Activated naive CD8-positive, alpha-beta T cell treated with anti-CD3 and anti-CD28 coated beads for 36 hours (primary cell): ENCODE measurements at regions not wholly inside any gene's neighbourhood (a gene's known extent, or its start where the extent isn't known, plus 50 kb on each side); places are given as distances from the start of the nearest gene placed in this dataset.

ENCODE experiments used
- DNase-seq: peaks from one replicate; pipeline ENCODE4 v3.0.0; 2021
- H3K27ac Mint-ChIP-seq: one replicate; pipeline ENCODE4 v1.8.0; 2022; ENCODE audit warnings: mild to moderate bottlenecking, moderate library complexity, mixed read lengths
- H3K27me3 Mint-ChIP-seq: one replicate; pipeline ENCODE4 v1.8.0; 2022; ENCODE audit warnings: mild to moderate bottlenecking, mixed read lengths
- H3K36me3 Mint-ChIP-seq: one replicate; pipeline ENCODE4 v1.8.0; 2021; ENCODE audit warnings: mild to moderate bottlenecking, mixed read lengths
- H3K4me1 Mint-ChIP-seq: one replicate; pipeline ENCODE4 v1.8.0; 2021; ENCODE audit warnings: mixed read lengths
- H3K4me3 Mint-ChIP-seq: one replicate; pipeline ENCODE4 v1.8.0; 2022; ENCODE audit warnings: mild to moderate bottlenecking, moderate library complexity, mixed read lengths
- H3K9me3 Mint-ChIP-seq: one replicate; pipeline ENCODE4 v1.8.0; 2022; ENCODE audit warnings: mixed read lengths

GRCh38 chr22:47630741-47631534, 868.5 kb downstream of the TBC1D22A start:
- no peaks in the 10 kb centered on the region for H3K4me1 Mint-ChIP-seq
- peaks cover 9% of the 10 kb centered on the region for H3K27me3 Mint-ChIP-seq
- no peak overlapping the region for H3K4me3 Mint-ChIP-seq
- no peak overlapping the region for H3K27ac Mint-ChIP-seq
- H3K9me3 Mint-ChIP-seq: no peaks in the 10 kb centered on the region
- DNase-seq: no peak
- H3K36me3 Mint-ChIP-seq: no peaks in the 10 kb centered on the region

GRCh38 chr22:47629791-47630655, 867.6 kb downstream of the TBC1D22A start:
- Mint-ChIP-seq H3K36me3 (no peaks in the 10 kb centered on the region), H3K4me1 (no peaks in the 10 kb centered on the region), H3K27ac (no peak overlapping the region), H3K27me3 (peaks cover under 1% of the 10 kb centered on the region), H3K9me3 (no peaks in the 10 kb centered on the region), H3K4me3 (no peak overlapping the region)
- no peak for DNase-seq

DNA sequence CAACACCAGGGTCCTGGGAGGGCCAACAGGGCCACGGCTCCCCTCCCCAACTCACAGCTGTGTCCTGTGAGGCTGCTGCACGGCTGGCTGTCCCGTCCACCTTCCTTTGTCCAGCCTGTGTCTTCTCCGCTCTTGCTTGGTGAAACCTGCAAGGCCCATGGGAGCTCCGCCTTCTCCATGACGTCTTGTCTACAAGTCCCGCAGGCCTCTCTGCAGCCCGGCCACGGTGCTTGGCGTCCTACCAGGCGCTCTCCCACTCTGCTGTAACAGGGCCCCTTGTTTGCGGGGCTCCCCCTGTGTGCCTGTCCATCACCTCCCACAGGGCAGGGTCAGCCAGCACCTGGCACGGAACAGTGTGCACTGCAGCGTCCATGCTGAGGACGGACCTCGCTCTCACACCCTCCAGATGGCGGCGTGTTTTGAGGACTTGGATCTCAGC, 866.8 kb downstream of the TBC1D22A start:
- Mint-ChIP-seq H3K27ac (no peak overlapping the region), H3K4me1 (no peaks in the 10 kb centered on the region), H3K4me3 (no peak overlapping the region), H3K36me3 (no peaks in the 10 kb centered on the region), H3K27me3 (no peaks in the 10 kb centered on the region), H3K9me3 (no peaks in the 10 kb centered on the region)
- DNase-seq: no peak

DNA sequence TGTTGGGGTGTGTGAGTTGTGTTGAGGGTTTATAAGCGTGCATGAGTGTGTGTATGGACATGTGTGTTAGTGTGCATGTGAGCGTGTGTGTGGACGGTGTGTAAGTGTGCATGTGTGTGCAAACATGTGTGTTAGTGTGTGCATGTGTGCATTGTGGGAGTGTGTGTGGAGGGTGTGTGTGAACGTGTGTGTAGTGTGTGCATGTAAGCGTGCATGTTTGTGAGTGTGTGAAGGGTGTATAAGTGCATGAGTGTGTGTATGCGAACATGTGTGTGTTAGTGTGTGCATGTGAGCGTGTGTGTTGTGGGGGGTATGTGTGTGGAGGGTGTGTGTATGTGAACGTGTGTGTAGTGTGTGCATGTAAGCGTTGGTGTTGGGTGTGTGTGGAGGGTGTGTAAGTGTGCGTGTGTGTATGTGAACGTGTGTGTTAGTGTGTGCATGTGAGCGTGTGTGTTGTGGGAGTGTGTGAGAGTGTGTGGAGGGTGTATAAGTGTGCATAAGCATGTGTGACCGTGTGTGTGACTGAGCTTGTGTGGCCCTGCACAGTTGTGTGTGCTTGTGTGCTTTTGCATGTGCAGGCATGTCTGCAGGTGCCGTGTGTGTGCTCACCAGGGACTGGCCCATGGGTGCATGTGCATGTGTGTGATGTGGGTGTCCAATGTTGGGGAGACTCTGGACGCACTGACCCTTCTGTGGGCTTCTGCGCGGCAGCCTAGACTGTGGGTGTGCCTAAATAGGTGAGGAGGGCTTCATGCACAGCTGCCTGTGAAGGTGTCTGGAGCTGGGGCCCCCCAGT, 866.2 kb downstream of the TBC1D22A start:
- no peak overlapping the region for H3K27ac Mint-ChIP-seq

GRCh38 chr22:47627556-47628253, 865.3 kb downstream of the TBC1D22A start:
- no peak for DNase-seq
- no peaks in the 10 kb centered on the region for H3K27me3 Mint-ChIP-seq
- no peaks in the 10 kb centered on the region for H3K9me3 Mint-ChIP-seq
- no peak overlapping the region for H3K4me3 Mint-ChIP-seq
- no peaks in the 10 kb centered on the region for H3K4me1 Mint-ChIP-seq
- no peaks in the 10 kb centered on the region for H3K36me3 Mint-ChIP-seq
- no peak overlapping the region for H3K27ac Mint-ChIP-seq

More for the DNA sequence above, 866.2 kb downstream of the TBC1D22A start:
- DNase-seq: no peak
- H3K9me3 Mint-ChIP-seq: no peaks in the 10 kb centered on the region
- no peaks in the 10 kb centered on the region for H3K36me3 Mint-ChIP-seq
- H3K4me3 Mint-ChIP-seq: no peak overlapping the region
- no peaks in the 10 kb centered on the region for H3K27me3 Mint-ChIP-seq
- H3K4me1 Mint-ChIP-seq: no peaks in the 10 kb centered on the region

GRCh38 chr22:47626428-47627390, 864.3 kb downstream of the TBC1D22A start:
- Mint-ChIP-seq H3K4me3 (no peak overlapping the region), H3K4me1 (no peaks in the 10 kb centered on the region), H3K36me3 (no peaks in the 10 kb centered on the region), H3K27me3 (peaks cover 3% of the 10 kb centered on the region), H3K9me3 (no peaks in the 10 kb centered on the region), H3K27ac (no peak overlapping the region)
- DNase-seq: no peak

- H3K36me3 Mint-ChIP-seq: no peaks in the 10 kb centered on the region
- no peaks in the 10 kb centered on the region for H3K4me1 Mint-ChIP-seq
- H3K9me3 Mint-ChIP-seq: no peaks in the 10 kb centered on the region
- no peak for DNase-seq
- H3K27ac Mint-ChIP-seq: no peak overlapping the region
- H3K4me3 Mint-ChIP-seq: no peak overlapping the region
- H3K27me3 Mint-ChIP-seq: peaks cover 9% of the 10 kb centered on the region
Observed at GRCh38 chr22:47625531-47626427, 863.3 kb downstream of the TBC1D22A start.

- peaks cover 9% of the 10 kb centered on the region for H3K27me3 Mint-ChIP-seq
- no peak overlapping the region for H3K4me3 Mint-ChIP-seq
- no peaks in the 10 kb centered on the region for H3K4me1 Mint-ChIP-seq
- no peaks in the 10 kb centered on the region for H3K9me3 Mint-ChIP-seq
- H3K36me3 Mint-ChIP-seq: no peaks in the 10 kb centered on the region
- DNase-seq: no peak
- no peak overlapping the region for H3K27ac Mint-ChIP-seq
Observed at GRCh38 chr22:47625013-47625385, 862.5 kb downstream of the TBC1D22A start.

DNA sequence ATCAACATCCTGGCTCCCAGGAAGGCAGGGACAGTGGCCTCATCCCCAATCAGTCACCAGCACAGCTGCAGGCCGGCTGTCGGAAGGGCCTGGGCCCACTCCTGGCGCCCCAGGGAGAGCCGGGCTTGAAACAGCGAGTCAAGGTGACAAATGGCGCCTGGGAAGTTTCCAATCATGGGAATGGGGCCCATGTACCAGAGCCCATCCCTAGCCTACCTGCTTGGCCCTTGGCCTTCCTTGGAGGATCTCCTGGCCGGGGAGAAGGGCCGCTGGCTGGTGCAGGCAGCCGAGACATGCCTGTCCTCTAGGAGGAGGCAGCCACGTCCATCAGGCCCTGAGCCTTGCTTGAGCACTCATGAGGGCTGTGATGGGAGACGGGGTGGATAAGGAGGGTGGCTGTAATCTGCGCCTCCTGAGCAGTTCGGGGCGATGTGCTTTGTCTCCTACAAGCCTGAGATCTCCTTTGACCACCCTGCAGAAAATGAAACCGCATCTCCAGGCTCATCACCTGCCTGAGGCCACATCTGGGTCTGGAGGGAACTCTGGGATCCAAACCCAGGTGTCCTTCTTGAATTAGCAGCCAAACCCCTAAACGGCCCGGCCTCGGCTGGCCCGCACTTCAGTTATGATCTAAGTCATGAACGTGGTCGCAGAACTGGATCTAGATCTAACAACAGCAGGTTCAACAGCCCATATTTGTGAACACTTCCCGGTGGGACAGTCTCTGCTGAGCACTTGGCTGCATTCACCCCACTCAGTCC, 862.0 kb downstream of the TBC1D22A start:
- H3K27me3 Mint-ChIP-seq: peaks cover 9% of the 10 kb centered on the region
- H3K27ac Mint-ChIP-seq: no peak overlapping the region
- H3K4me3 Mint-ChIP-seq: no peak overlapping the region
- DNase-seq: no peak
- H3K4me1 Mint-ChIP-seq: no peaks in the 10 kb centered on the region
- H3K36me3 Mint-ChIP-seq: no peaks in the 10 kb centered on the region
- no peaks in the 10 kb centered on the region for H3K9me3 Mint-ChIP-seq

- no peak overlapping the region for H3K27ac Mint-ChIP-seq
- H3K36me3 Mint-ChIP-seq: no peaks in the 10 kb centered on the region
- no peak for DNase-seq
- H3K27me3 Mint-ChIP-seq: peaks cover 9% of the 10 kb centered on the region
- H3K4me3 Mint-ChIP-seq: no peak overlapping the region
- H3K9me3 Mint-ChIP-seq: no peaks in the 10 kb centered on the region
- H3K4me1 Mint-ChIP-seq: no peaks in the 10 kb centered on the region
Observed at GRCh38 chr22:47623763-47624148, 861.3 kb downstream of the TBC1D22A start.

GRCh38 chr22:47623066-47623762, 860.8 kb downstream of the TBC1D22A start:
- Mint-ChIP-seq H3K27me3 (peaks cover 9% of the 10 kb centered on the region), H3K4me3 (no peak overlapping the region), H3K4me1 (no peaks in the 10 kb centered on the region), H3K27ac (no peak overlapping the region), H3K36me3 (no peaks in the 10 kb centered on the region), H3K9me3 (no peaks in the 10 kb centered on the region)
- DNase-seq: no peak

DNA sequence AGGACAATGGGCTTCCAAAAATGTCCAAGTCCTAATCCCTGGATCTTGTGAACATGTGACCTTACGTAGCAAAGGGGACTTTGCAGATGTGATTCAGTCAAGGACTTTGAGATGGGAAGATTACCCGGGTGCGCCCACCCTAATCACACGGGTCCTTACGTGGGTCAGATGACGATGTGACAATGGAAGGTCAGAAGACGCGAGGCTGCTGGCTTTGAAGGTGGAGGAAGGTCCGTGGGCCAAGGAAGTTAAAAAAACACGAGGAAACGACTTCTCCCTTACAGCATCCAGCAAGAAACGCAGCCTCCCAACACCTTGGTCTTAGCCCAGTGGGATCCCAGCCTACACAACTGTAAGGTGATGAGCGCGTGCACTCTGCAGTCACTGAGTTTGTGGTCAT, 860.1 kb downstream of the TBC1D22A start:
- H3K9me3 Mint-ChIP-seq: no peaks in the 10 kb centered on the region
- H3K27me3 Mint-ChIP-seq: peaks cover 11% of the 10 kb centered on the region

More for the DNA sequence above, 860.1 kb downstream of the TBC1D22A start:
- no peak for DNase-seq
- Mint-ChIP-seq H3K4me1 (no peaks in the 10 kb centered on the region), H3K4me3 (no peak overlapping the region), H3K27ac (no peak overlapping the region), H3K36me3 (no peaks in the 10 kb centered on the region)
